HCT116 (cell line): ENCODE measurements at regions not wholly inside any gene's neighbourhood (a gene's known extent, or its start where the extent isn't known, plus 50 kb on each side); places are given as distances from the start of the nearest gene placed in this dataset.

Experiments used
- ATAC-seq: fragments of 200-7000 bp; cut with Tn5 transposase; 2 replicates; pipeline ENCODE4 v1.9.1; 2020; ENCODE audit warnings: mild to moderate bottlenecking, moderate library complexity
- BruUV-seq: library from RNA; stranded (reverse); fragments of 400-500 nt; replicated peaks from 2 replicates; lab custom pipeline; 2021; lab: Mats Ljungman, UMichigan
- CTCF ChIA-PET: fragments of 300-600 bp; sonication (Branson Sonifier 250); formaldehyde crosslinking; loops from one replicate; lab custom pipeline; 2021; ENCODE audit warnings: antibody characterized with exemption; lab: Charles Lee
- POLR2A ChIA-PET: fragments of 300-600, 350-600 bp; sonication (Branson Sonifier 250); formaldehyde crosslinking; loops from one replicate; lab custom pipeline; 2021; ENCODE audit warnings: antibody characterized with exemption; lab: Charles Lee
- RAD21 ChIA-PET, 2 experiments: fragments of 300-600 bp; sonication (Branson Sonifier 250); formaldehyde crosslinking; loops; one replicate each; lab custom pipeline; 2023; ENCODE audit warnings: low total read pairs in 2 of 2; ENCODE audit not compliant: uncharacterized antibody in 2 of 2, unreplicated experiment in 2 of 2, low non-redundant PET in 1 of 2; lab: Charles Lee
- DNase-seq: peaks from one replicate; pipeline ENCODE4 v3.0.0-alpha.2; 2010; ENCODE audit warnings: low read depth, low spot score
- H2AFZ ChIP-seq: fragments of 200-600 bp; shearing (Covaris generic), sonication (generic); 2 replicates; pipeline ENCODE4 v1.6.1; 2017; ENCODE audit warnings: low read depth, mixed run types, mixed read lengths, antibody characterized with exemption, low read length; ENCODE audit not compliant: poor library complexity, severe bottlenecking
- H3K27ac ChIP-seq: 2 replicates; pipeline ENCODE4 v1.5.1; 2012; ENCODE audit warnings: low read depth, low read length
- H3K27me3 ChIP-seq: fragments of 200-600 bp; sonication (generic); 2 replicates; pipeline ENCODE4 v1.6.1; 2016; ENCODE audit warnings: mixed run types, low read length, mixed read lengths; ENCODE audit not compliant: insufficient read depth
- H3K36me3 ChIP-seq, 2 experiments: fragments of 200-500 bp in 1 of 2; fragments of 200-600 bp in 1 of 2; sonication (Bioruptor generic) in 1 of 2; sonication (generic) in 1 of 2; 2 replicates each; pipeline versions ENCODE4 v1.5.1 to v1.6.1; 2014 to 2016; ENCODE audit warnings: low read length in 2 of 2, inconsistent platforms in 1 of 2, mixed read lengths in 1 of 2, mixed run types in 1 of 2; ENCODE audit not compliant: insufficient read depth in 2 of 2, control insufficient read depth in 1 of 2
- H3K4me1 ChIP-seq, 2 experiments: fragments of 200-600 bp in 1 of 2; sonication (generic) in 1 of 2; 2 replicates each; pipeline versions ENCODE4 v1.5.1 to v1.6.1; 2012 to 2017; ENCODE audit warnings: low read length in 2 of 2, inconsistent platforms in 1 of 2, mild to moderate bottlenecking in 1 of 2, mixed read lengths in 1 of 2, mixed run types in 1 of 2, moderate library complexity in 1 of 2; ENCODE audit not compliant: insufficient read depth in 2 of 2, control insufficient read depth in 1 of 2
- H3K4me2 ChIP-seq: fragments of 200-600 bp; sonication (generic); 2 replicates; pipeline ENCODE4 v1.6.1; 2017; ENCODE audit warnings: mixed run types, low read length, mixed read lengths
- H3K4me3 ChIP-seq, 2 experiments: fragments of 200-600 bp in 1 of 2; sonication (generic) in 1 of 2; replicated peaks in 1 of 2; 2 replicates each; pipeline ENCODE4 v1.5.1; 2011 to 2016; ENCODE audit warnings: low read length in 2 of 2, control low read depth in 1 of 2, low read depth in 1 of 2, mild to moderate bottlenecking in 1 of 2, mixed read lengths in 1 of 2, mixed run types in 1 of 2
- H3K79me2 ChIP-seq: fragments of 200-600 bp; sonication (generic); 2 replicates; pipeline ENCODE4 v1.6.1; 2017; ENCODE audit warnings: mild to moderate bottlenecking, mixed run types, low read length, moderate library complexity, mixed read lengths; ENCODE audit not compliant: insufficient read depth
- H3K9ac ChIP-seq: fragments of 200-600 bp; sonication (generic); 2 replicates; pipeline ENCODE4 v1.6.1; 2016; ENCODE audit warnings: low read length, mixed read lengths
- H3K9me2 ChIP-seq: fragments of 200-600 bp; sonication (generic), shearing (Covaris generic); 2 replicates; pipeline ENCODE4 v1.6.1; 2017; ENCODE audit warnings: mixed run types, mild to moderate bottlenecking, moderate library complexity; ENCODE audit not compliant: insufficient read depth
- H3K9me3 ChIP-seq, 2 experiments: fragments of 200-500 bp in 1 of 2; fragments of 200-600 bp in 1 of 2; sonication (Bioruptor generic) in 1 of 2; sonication (generic) in 1 of 2; 2 replicates each; pipeline ENCODE4 v1.6.1; 2014 to 2017; ENCODE audit warnings: low read length in 2 of 2, mixed read lengths in 2 of 2, inconsistent platforms in 1 of 2, low read depth in 1 of 2, mild to moderate bottlenecking in 1 of 2, mixed run types in 1 of 2, moderate library complexity in 1 of 2; ENCODE audit not compliant: control insufficient read depth in 1 of 2, insufficient read depth in 1 of 2
- H4K20me1 ChIP-seq: fragments of 200-600 bp; sonication (generic), shearing (Covaris generic); 2 replicates; pipeline ENCODE4 v1.6.1; 2017; ENCODE audit warnings: mixed run types, mild to moderate bottlenecking, moderate library complexity; ENCODE audit not compliant: insufficient read depth
- CEBPB ChIP-seq: IDR thresholded peaks from 2 replicates; pipeline ENCODE4 v1.6.1; 2012; ENCODE audit warnings: low read depth
- CTCF ChIP-seq, 3 experiments: fragments of 200-600 bp in 1 of 3; sonication (generic) in 1 of 3; IDR thresholded peaks in 2 of 3; conservative IDR thresholded peaks in 1 of 3; 2 replicates each; pipeline ENCODE4 v1.5.1; 2012 to 2017; ENCODE audit warnings: low read depth in 2 of 3, low read length in 2 of 3, antibody characterized with exemption in 1 of 3, borderline replicate concordance in 1 of 3, control low read depth in 1 of 3, mild to moderate bottlenecking in 1 of 3, mixed read lengths in 1 of 3, mixed run types in 1 of 3, moderate library complexity in 1 of 3; ENCODE audit not compliant: insufficient read depth in 1 of 3
- EGR1 ChIP-seq: IDR thresholded peaks from 2 replicates; pipeline ENCODE4 v1.6.1; 2012; ENCODE audit warnings: low read depth
- EZH2 ChIP-seq: fragments of 200-600 bp; sonication (generic); IDR thresholded peaks from 2 replicates; pipeline ENCODE4 v1.6.1; 2017; ENCODE audit warnings: antibody characterized with exemption, mixed run types
- JUND ChIP-seq: IDR thresholded peaks from 2 replicates; pipeline ENCODE4 v1.6.1; 2012
- TCF7L2 ChIP-seq: IDR thresholded peaks from 2 replicates; pipeline ENCODE4 v1.7.0; 2011; ENCODE audit warnings: borderline replicate concordance, inconsistent platforms; ENCODE audit not compliant: insufficient read depth, insufficient read length; ENCODE audit errors: extremely low read depth
- YY1 ChIP-seq: IDR thresholded peaks from 2 replicates; pipeline ENCODE4 v1.6.1; 2011; ENCODE audit warnings: low read length, low read depth, moderate library complexity, mild to moderate bottlenecking; ENCODE audit not compliant: insufficient replicate concordance; ENCODE audit errors: extremely low read depth
- intact Hi-C: fragments of 100-400 bp; cut with micrococcal nuclease; formaldehyde crosslinking; loops from 2 replicates; pipeline ENCODE4 v1.10.0; 2022

GRCh38 chr6:121582262-121582661 lies 146.8 kb downstream of the GJA1 start:
- DNase-seq (no peak), ATAC-seq (no peak)
- H3K79me2 ChIP-seq, result no peaks in the 10 kb centered on the region
- CTCF ChIA-PET, result no interaction called here
- no peak for TF ChIP-seq EGR1
- TF ChIP-seq CTCF (IDR thresholded peaks at IDR 0.05 in 2 of 3, conservative IDR thresholded peaks at IDR 0.05 in 1 of 3; ENCODE audit: borderline replicate concordance in 1 of 3, insufficient read depth in 1 of 3, low read depth in 2 of 3, low read length in 2 of 3), result no peak
- TF ChIP-seq CEBPB, result no peak
- TF ChIP-seq JUND, result no peak
- TF ChIP-seq YY1, result no peak
- TF ChIP-seq EZH2, result no peak
- TF ChIP-seq, all 23 proteins: peak for 0
- intact Hi-C loops, result no loop called here
- Histone ChIP-seq H3K4me2 (no peak overlapping the region), H3K4me1 (no peaks in the 10 kb centered on the region), H3K27ac (no peak overlapping the region), H3K4me3 (no peak overlapping the region), H2AFZ (no peak overlapping the region), H3K9ac (no peak overlapping the region), H4K20me1 (no peaks in the 10 kb centered on the region), H3K9me3 (no peaks in the 10 kb centered on the region), H3K9me2 (no peaks in the 10 kb centered on the region), H3K36me3 (no peaks in the 10 kb centered on the region), H3K27me3 (no peaks in the 10 kb centered on the region)
- ChIA-PET RAD21 (no interaction called here), POLR2A (no interaction called here)
- no TSS peak for BruUV-seq

GRCh38 chr6:121584586-121585369 lies 149.3 kb downstream of the GJA1 start:
- Histone ChIP-seq H3K79me2 (no peaks in the 10 kb centered on the region), H3K27me3 (no peaks in the 10 kb centered on the region), H3K36me3 (no peaks in the 10 kb centered on the region), H3K27ac (no peak overlapping the region), H4K20me1 (no peaks in the 10 kb centered on the region), H3K4me2 (no peak overlapping the region), H3K9ac (no peak overlapping the region), H3K4me1 (no peaks in the 10 kb centered on the region), H3K9me3 (no peaks in the 10 kb centered on the region), H3K4me3 (no peak overlapping the region), H3K9me2 (no peaks in the 10 kb centered on the region), H2AFZ (no peak overlapping the region)
- RAD21 ChIA-PET, result no interaction called here
- CTCF ChIA-PET, result no interaction called here
- intact Hi-C loops, result no loop called here
- POLR2A ChIA-PET, result no interaction called here
- TF ChIP-seq TCF7L2, result no peak
- BruUV-seq, result no TSS peak
- ATAC-seq (no peak), DNase-seq (no peak)
